ENCODE measurements at regions not wholly inside any gene's neighbourhood (a gene's known extent, or its start where the extent isn't known, plus 50 kb on each side); places are given as distances from the start of the nearest gene placed in this dataset.

DNA sequence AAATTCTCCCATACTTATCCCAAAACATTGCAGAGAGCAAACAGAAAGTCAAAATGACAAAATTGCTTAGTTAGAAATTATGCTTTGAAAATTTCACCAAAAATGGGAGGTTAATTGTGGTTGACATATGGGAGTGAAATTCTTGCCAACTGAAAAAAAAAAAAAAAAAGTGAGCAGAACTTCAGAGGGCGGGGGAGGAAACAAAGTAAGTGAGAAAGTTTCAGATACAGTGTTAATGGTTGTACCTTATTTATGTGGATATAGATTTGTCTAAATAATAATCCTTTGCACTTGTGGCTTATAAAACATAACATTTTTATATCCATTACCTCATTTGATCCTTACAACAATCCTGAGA is 91.5 kb upstream of the RAP2B start:
- Histone ChIP-seq H4K20me1 (ENCODE audit: control insufficient read depth, extremely low read depth, insufficient read depth, low read length) (no peaks in the 10 kb centered on the region), H3K4me2 (ENCODE audit: control insufficient read depth, extremely low read depth, insufficient read depth, low read depth, low read length) (no peak overlapping the region), H3K9me3 (ENCODE audit: control insufficient read depth, low read depth, low read length) (no peaks in the 10 kb centered on the region), H3K4me1 (ENCODE audit: control insufficient read depth, extremely low read depth, insufficient read depth, low read length) (peaks cover 4% of the 10 kb centered on the region), H3K79me2 (ENCODE audit: control insufficient read depth, insufficient read depth, low read length) (no peaks in the 10 kb centered on the region), H3K4me3 (ENCODE audit: control insufficient read depth in 2 of 3, extremely low read depth in 1 of 3, insufficient read depth in 2 of 3, low read depth in 1 of 3, low read length in 3 of 3) (no peak overlapping the region), H3K36me3 (ENCODE audit: control insufficient read depth in 2 of 2, extremely low read depth in 1 of 2, insufficient read depth in 2 of 2, low read length in 2 of 2) (no peaks in the 10 kb centered on the region), H3K9me1 (ENCODE audit: control insufficient read depth, extremely low read depth, insufficient read depth, low read length) (no peaks in the 10 kb centered on the region), H3K27me3 (ENCODE audit: control insufficient read depth, extremely low read depth, insufficient read depth, low read length) (no peaks in the 10 kb centered on the region), H3K27ac (ENCODE audit: control insufficient read depth, insufficient read depth, low read length) (no peak overlapping the region), H3K9ac (ENCODE audit: control insufficient read depth, extremely low read depth, insufficient read depth, low read length) (no peak overlapping the region), H2AFZ (ENCODE audit: control insufficient read depth, low read length) (no peak overlapping the region)
- dilution Hi-C loops (cut with MboI; ENCODE audit: extremely low pct_ligation_motif_present, low sequenced_read_pairs) = no loop called here
- DNase-seq (ENCODE audit: low read depth, low spot score) (no peak), FAIRE-seq (no peak)
- no peak for TF ChIP-seq EZH2 (IDR thresholded peaks at IDR 0.05; ENCODE audit: low read length)
- TF ChIP-seq, protein P1, sequence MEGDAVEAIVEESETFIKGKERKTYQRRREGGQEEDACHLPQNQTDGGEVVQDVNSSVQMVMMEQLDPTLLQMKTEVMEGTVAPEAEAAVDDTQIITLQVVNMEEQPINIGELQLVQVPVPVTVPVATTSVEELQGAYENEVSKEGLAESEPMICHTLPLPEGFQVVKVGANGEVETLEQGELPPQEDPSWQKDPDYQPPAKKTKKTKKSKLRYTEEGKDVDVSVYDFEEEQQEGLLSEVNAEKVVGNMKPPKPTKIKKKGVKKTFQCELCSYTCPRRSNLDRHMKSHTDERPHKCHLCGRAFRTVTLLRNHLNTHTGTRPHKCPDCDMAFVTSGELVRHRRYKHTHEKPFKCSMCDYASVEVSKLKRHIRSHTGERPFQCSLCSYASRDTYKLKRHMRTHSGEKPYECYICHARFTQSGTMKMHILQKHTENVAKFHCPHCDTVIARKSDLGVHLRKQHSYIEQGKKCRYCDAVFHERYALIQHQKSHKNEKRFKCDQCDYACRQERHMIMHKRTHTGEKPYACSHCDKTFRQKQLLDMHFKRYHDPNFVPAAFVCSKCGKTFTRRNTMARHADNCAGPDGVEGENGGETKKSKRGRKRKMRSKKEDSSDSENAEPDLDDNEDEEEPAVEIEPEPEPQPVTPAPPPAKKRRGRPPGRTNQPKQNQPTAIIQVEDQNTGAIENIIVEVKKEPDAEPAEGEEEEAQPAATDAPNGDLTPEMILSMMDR (optimal IDR thresholded peaks at IDR 0.05 in 1 of 3, IDR thresholded peaks at IDR 0.05 in 1 of 3, conservative IDR thresholded peaks at IDR 0.05 in 1 of 3; ENCODE audit: extremely low read depth in 1 of 3, insufficient read depth in 2 of 3, low read length in 3 of 3) = no peak

DNA sequence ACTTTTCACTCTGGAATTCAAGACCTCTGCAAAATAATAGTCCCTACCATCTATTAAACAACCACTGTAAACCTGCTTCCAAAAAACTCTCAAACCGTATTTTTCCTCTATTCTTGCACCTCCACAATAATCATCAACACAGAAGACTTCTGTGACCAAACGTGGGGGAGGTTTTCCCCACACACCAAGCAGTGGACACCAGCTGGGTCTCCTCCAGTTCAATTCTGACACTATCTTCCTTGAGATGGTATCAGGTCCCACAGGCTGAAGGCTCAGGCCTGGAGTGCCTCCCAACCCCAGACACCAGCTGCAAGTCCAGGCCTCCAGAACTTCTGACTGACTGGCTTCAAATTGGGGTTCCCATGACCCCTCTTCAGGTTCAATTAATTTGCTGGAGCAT is 89.6 kb upstream of the RAP2B start:
- H3K9ac ChIP-seq (ENCODE audit: control insufficient read depth, extremely low read depth, insufficient read depth, low read length) = no peak overlapping the region
- H4K20me1 ChIP-seq (ENCODE audit: control insufficient read depth, extremely low read depth, insufficient read depth, low read length) = no peaks in the 10 kb centered on the region
- DNase-seq (ENCODE audit: low read depth, low spot score) = no peak
- no peaks in the 10 kb centered on the region for H3K27me3 ChIP-seq (ENCODE audit: control insufficient read depth, extremely low read depth, insufficient read depth, low read length)
- H2AFZ ChIP-seq (ENCODE audit: control insufficient read depth, low read length) = no peak overlapping the region
- H3K4me3 ChIP-seq (ENCODE audit: control insufficient read depth in 2 of 3, extremely low read depth in 1 of 3, insufficient read depth in 2 of 3, low read depth in 1 of 3, low read length in 3 of 3) = no peak overlapping the region
- H3K27ac ChIP-seq (ENCODE audit: control insufficient read depth, insufficient read depth, low read length) = no peak overlapping the region
- no peak overlapping the region for H3K4me2 ChIP-seq (ENCODE audit: control insufficient read depth, extremely low read depth, insufficient read depth, low read depth, low read length)
- H3K79me2 ChIP-seq (ENCODE audit: control insufficient read depth, insufficient read depth, low read length) = no peaks in the 10 kb centered on the region
- H3K9me1 ChIP-seq (ENCODE audit: control insufficient read depth, extremely low read depth, insufficient read depth, low read length) = no peaks in the 10 kb centered on the region
- peaks cover 4% of the 10 kb centered on the region for H3K4me1 ChIP-seq (ENCODE audit: control insufficient read depth, extremely low read depth, insufficient read depth, low read length)
- FAIRE-seq = no peak
- H3K36me3 ChIP-seq (ENCODE audit: control insufficient read depth in 2 of 2, extremely low read depth in 1 of 2, insufficient read depth in 2 of 2, low read length in 2 of 2) = no peaks in the 10 kb centered on the region
- no peaks in the 10 kb centered on the region for H3K9me3 ChIP-seq (ENCODE audit: control insufficient read depth, low read depth, low read length)
- dilution Hi-C loops (cut with MboI; ENCODE audit: extremely low pct_ligation_motif_present, low sequenced_read_pairs) = no loop called here
- no peak for TF ChIP-seq EZH2 (IDR thresholded peaks at IDR 0.05; ENCODE audit: low read length)
- TF ChIP-seq, protein P1 (optimal IDR thresholded peaks at IDR 0.05 in 1 of 3, IDR thresholded peaks at IDR 0.05 in 1 of 3, conservative IDR thresholded peaks at IDR 0.05 in 1 of 3; ENCODE audit: extremely low read depth in 1 of 3, insufficient read depth in 2 of 3, low read length in 3 of 3) = no peak
